ENCODE measurements at regions not wholly inside any gene's neighbourhood (a gene's known extent, or its start where the extent isn't known, plus 50 kb on each side); places are given as distances from the start of the nearest gene placed in this dataset.
A peak's percentile ranks its signal among the peaks of the same experiment; 100 is the strongest.

DNA sequence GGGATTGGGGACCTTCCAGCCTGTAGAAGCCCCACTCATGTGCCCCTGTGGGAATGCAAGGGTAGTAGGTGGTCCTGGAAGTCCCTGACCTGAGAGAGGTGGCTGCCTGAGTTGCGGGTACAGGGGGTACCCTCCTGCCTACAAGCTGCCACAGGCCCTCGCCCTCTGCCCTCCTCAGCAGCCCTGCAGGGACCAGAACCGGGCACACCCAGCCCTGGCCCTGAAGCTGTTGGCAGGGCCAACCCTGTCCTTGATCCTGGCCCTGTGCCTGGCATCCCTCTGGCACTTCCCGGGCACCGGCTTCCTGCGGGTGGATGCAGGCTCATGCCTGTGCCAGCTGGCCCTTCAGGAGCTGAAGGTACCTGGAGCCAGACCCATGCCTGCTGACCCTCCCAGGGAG, 54.9 kb upstream of the ELN start:
- Histone ChIP-seq H3K27ac (ENCODE audit: low read length) (no peak overlapping the region), H3K4me3 (ENCODE audit: low read length) (no peak overlapping the region), H3K9me3 (ENCODE audit: control insufficient read depth, low read depth, low read length) (no peaks in the 10 kb centered on the region), H3K36me3 (ENCODE audit: control insufficient read depth, insufficient read depth, low read length) (no peaks in the 10 kb centered on the region), H3K27me3 (ENCODE audit: control insufficient read depth, insufficient read depth, low read length) (no peaks in the 10 kb centered on the region), H3K4me1 (ENCODE audit: control insufficient read depth, insufficient read depth, low read length) (peaks cover 16% of the 10 kb centered on the region)
- DNase-seq = no peak
- no CpG with 5 or more reads among the region's 6 CpGs for WGBS (ENCODE audit: insufficient coverage, low lambda C conversion rate)

DNA sequence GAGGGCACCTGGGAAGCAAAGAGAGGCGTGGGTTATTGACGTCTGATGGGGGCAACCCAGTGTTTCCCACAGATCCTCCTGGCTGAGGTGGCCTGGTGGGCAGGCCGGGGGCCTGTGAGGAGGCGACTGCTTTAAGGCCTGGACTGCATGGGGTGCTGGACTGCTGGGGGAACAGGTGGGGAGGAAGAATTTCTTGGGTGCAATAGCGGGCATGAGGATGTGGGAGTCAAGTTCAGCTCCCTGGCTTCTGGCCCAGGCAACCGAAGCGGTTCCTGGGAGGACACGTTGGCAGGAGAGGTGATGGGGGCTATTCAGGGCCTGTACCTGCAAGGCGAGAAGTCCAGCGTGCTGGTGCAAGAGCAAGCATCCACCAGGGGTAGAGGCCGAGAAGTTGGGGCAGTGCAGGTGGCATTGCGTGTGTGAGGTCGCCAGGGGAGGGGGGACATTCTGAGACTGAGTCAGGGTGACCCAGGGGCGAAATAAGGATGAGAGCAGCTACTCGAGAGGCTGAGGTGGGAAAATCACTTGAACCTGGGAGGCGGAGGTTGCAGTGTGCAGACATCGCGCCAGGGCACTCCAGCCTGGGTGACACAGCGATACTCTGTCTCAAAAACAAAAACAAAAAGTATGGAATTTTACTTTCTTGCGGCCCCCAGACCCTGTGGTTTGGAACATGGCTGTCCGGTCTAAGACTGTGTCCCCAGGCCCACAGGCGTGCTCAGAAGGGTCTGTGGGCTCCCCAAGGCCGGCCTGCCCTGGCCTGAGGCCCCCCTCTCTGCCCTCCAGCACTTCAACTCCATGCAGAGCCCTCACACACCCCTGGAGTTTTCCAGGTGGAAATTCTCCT, 53.6 kb upstream of the ELN start:
- WGBS (ENCODE audit: insufficient coverage, low lambda C conversion rate) = no CpG with 5 or more reads among the region's 23 CpGs
- no peak overlapping the region for H3K27ac ChIP-seq (ENCODE audit: low read length)
- H3K4me1 ChIP-seq (ENCODE audit: control insufficient read depth, insufficient read depth, low read length) = peaks cover 28% of the 10 kb centered on the region
- no peaks in the 10 kb centered on the region for H3K36me3 ChIP-seq (ENCODE audit: control insufficient read depth, insufficient read depth, low read length)
- H3K27me3 ChIP-seq (ENCODE audit: control insufficient read depth, insufficient read depth, low read length) = no peaks in the 10 kb centered on the region
- DNase-seq = no peak
- no peaks in the 10 kb centered on the region for H3K9me3 ChIP-seq (ENCODE audit: control insufficient read depth, low read depth, low read length)
- H3K4me3 ChIP-seq (ENCODE audit: low read length) = no peak overlapping the region

DNA sequence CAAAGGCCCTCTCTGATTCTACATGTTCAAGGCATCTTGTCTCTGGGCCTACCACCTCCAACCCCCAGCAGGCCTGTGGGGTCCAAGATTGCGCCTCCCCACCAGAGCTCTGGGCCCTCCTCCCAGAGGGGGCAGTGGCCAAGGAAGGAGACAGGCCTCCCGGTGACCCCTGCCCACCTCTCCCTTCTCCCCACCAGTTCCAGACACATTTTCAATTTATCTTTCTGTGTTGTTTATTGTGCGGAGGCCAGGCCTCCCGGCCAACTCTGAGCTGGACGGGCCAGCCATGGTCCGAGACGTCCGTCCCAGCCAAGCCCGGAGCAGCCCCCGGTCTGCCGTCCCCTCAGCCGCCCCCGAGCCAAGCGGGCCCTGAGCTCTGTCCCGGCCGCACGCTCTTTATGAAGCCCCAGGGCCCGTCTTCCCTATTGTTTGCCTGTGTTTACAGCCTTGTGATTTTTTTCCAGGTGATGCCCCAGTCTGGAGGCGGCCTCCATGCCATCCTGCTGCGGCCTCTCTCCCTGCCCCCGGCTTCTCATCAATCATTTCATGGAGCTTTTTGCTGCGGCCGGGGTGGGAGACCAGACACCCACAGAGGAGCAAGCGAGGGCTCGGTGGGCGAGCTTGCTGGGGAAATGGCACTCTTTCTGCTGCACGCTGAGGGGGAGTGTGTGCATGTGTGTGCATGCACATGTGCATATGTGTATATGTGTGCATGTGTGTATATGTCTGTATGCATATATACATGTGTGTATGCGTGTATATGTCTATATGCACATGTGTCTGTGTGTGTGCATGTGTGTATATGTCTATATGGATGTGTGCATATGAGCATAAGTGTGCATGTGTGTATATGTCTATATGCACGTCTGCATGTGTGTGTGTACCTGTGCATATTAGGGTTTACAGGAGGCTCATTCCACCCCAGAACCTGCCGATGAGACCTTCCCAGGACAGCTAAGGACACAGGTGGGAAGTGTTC, 52.7 kb upstream of the ELN start:
- H3K4me1 ChIP-seq (ENCODE audit: control insufficient read depth, insufficient read depth, low read length) = peaks cover 28% of the 10 kb centered on the region
- no peaks in the 10 kb centered on the region for H3K27me3 ChIP-seq (ENCODE audit: control insufficient read depth, insufficient read depth, low read length)
- H3K9me3 ChIP-seq (ENCODE audit: control insufficient read depth, low read depth, low read length) = no peaks in the 10 kb centered on the region
- no peak overlapping the region for H3K4me3 ChIP-seq (ENCODE audit: low read length)
- no peak for DNase-seq
- no peak overlapping the region for H3K27ac ChIP-seq (ENCODE audit: low read length)
- WGBS (ENCODE audit: insufficient coverage, low lambda C conversion rate) = no CpG with 5 or more reads among the region's 30 CpGs
- H3K36me3 ChIP-seq (ENCODE audit: control insufficient read depth, insufficient read depth, low read length) = no peaks in the 10 kb centered on the region

DNA sequence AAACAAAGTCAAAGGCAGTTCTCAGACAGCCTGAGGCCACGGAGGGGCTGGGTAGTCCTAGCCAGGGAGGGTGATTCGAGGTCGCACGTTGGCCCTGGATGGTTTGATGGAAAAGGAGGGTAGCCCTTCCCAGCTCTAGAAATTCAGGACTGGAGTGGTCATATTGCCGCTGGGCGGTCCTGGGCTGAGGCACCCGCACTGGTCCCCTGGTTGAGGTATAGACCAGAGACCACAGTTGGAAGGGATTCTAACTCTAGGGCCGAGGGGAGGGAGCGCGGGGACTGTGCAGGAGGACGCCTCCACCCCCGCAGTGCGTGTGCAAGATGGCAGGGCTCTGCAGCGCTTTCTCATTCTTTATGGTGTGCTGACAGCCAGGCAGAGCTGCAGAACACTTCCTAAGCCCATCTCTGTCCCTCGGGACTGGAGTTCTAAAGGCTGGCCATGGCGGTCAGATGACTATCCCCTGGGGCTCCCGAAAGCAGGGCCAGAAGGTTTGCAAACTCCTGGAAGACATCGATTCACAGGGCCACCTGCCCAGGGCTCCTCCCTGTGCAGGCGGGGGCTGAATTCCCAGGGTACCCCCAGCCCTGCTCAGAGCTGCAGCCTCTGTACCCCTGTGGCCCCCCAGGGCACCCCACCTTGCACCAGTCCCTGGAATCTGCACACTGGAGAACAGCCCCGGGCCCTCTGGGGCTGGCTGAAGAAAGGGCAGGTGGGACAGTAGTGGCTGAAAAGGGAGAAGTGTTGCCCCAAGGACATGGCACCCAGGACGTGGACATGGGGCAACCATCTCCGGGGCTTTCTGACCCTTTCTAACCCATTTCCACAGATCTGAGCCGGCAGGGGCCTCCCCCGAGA, 51.0 kb upstream of the ELN start:
- no peaks in the 10 kb centered on the region for H3K9me3 ChIP-seq (ENCODE audit: control insufficient read depth, low read depth, low read length)
- peaks cover 28% of the 10 kb centered on the region for H3K4me1 ChIP-seq (ENCODE audit: control insufficient read depth, insufficient read depth, low read length)
- no peak overlapping the region for H3K4me3 ChIP-seq (ENCODE audit: low read length)
- no peak overlapping the region for H3K27ac ChIP-seq (ENCODE audit: low read length)
- no CpG with 5 or more reads among the region's 24 CpGs for WGBS (ENCODE audit: insufficient coverage, low lambda C conversion rate)
- H3K27me3 ChIP-seq (ENCODE audit: control insufficient read depth, insufficient read depth, low read length) = no peaks in the 10 kb centered on the region
- H3K36me3 ChIP-seq (ENCODE audit: control insufficient read depth, insufficient read depth, low read length) = no peaks in the 10 kb centered on the region
- no peak for DNase-seq

DNA sequence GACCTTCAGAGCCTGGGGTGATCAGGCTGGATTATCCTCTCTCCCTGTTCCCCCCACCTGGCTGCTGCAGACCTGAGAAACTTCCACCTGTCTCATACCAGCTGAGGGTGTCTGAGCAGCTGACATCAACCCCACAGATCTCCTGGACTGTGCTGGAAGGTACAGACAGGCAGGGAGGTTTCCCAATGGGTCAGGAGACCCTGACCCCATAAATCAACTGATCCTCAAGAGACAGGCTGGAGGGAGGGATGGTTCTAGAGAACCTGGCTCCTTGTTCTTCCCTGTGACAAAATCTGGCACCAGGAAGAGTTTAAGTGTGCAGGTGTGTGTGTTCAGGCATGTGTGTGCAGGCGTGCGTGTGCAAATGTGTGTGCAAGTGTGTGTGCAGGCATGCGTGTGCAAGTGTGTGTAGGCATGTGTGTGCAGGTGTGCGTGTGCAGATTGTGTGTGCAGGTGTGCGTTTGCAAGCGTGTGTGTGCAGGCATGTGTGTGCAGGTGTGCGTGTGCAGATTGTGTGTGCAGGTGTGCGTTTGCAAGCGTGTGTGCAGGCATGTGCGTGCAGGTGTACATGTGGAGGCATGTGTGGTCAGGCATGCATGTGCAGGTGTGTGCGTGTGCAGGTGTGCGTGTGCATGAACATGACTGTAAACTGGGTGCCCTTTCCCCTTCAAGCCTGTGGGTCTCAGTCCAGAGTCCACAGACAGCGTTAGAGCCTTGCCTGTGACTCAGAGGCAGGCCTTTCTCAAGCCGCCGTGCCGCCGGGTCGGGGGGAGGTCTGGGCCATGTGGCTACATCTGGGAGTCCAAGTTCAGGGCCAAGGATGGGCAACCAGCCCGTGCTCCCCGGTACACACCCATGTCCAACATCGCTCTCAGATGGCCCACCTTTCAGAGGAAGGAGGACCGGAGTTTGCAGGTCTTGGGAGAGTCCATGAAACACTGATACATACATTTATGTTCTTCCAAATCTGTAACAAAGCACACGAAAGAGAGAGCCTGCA, 50.1 kb upstream of the ELN start:
- Histone ChIP-seq H3K9me3 (ENCODE audit: control insufficient read depth, low read depth, low read length) (no peaks in the 10 kb centered on the region), H3K4me3 (ENCODE audit: low read length) (no peak overlapping the region), H3K27ac (ENCODE audit: low read length) (peak overlapping the region; percentile 90), H3K27me3 (ENCODE audit: control insufficient read depth, insufficient read depth, low read length) (no peaks in the 10 kb centered on the region), H3K4me1 (ENCODE audit: control insufficient read depth, insufficient read depth, low read length) (peaks cover 28% of the 10 kb centered on the region), H3K36me3 (ENCODE audit: control insufficient read depth, insufficient read depth, low read length) (no peaks in the 10 kb centered on the region)
- no CpG with 5 or more reads among the region's 23 CpGs for WGBS (ENCODE audit: insufficient coverage, low lambda C conversion rate)
- peak; percentile 87 to 94 for DNase-seq

All from large intestine (tissue), 3 donors.